GM21619 (cell line): ENCODE measurements at regions not wholly inside any gene's neighbourhood (a gene's known extent, or its start where the extent isn't known, plus 50 kb on each side); places are given as distances from the start of the nearest gene placed in this dataset.

Experiments used
- ATAC-seq: cut with Tn5 transposase; IDR thresholded peaks from one replicate; pipeline ENCODE4 v1.9.1; 2021; ENCODE audit not compliant: unreplicated experiment

- ATAC-seq: no peak
Measured at GRCh38 chr3:18127859-18128681, 297.1 kb downstream of the SATB1 start.

- ATAC-seq: peak; percentile 91
Measured at GRCh38 chr3:18127174-18127858, 297.8 kb downstream of the SATB1 start.

- no peak for ATAC-seq
Measured at GRCh38 chr3:18126772-18127171, 298.4 kb downstream of the SATB1 start.

GRCh38 chr3:18124501-18124900, 300.6 kb downstream of the SATB1 start:
- no peak for ATAC-seq

GRCh38 chr3:18122264-18122663, 302.9 kb downstream of the SATB1 start:
- no peak for ATAC-seq

- ATAC-seq: no peak
Measured at GRCh38 chr3:18121020-18121419, 304.1 kb downstream of the SATB1 start.

GRCh38 chr3:18119866-18120265, 305.3 kb downstream of the SATB1 start:
- no peak for ATAC-seq

GRCh38 chr3:18114894-18115293, 310.2 kb downstream of the SATB1 start:
- ATAC-seq: no peak

GRCh38 chr3:18113417-18113816, 311.7 kb downstream of the SATB1 start:
- no peak for ATAC-seq

- ATAC-seq: no peak
Measured at GRCh38 chr3:18112674-18113375, 312.3 kb downstream of the SATB1 start.

GRCh38 chr3:18111796-18112232, 313.3 kb downstream of the SATB1 start:
- ATAC-seq: peak; percentile 85

GRCh38 chr3:18103591-18103990, 321.5 kb downstream of the SATB1 start:
- ATAC-seq: no peak

- ATAC-seq: no peak
Measured at GRCh38 chr3:18100121-18100520, 325.0 kb downstream of the SATB1 start.

GRCh38 chr3:18099611-18100010, 325.5 kb downstream of the SATB1 start:
- ATAC-seq: no peak

- no peak for ATAC-seq
Measured at GRCh38 chr3:18098960-18099587, 326.1 kb downstream of the SATB1 start.

GRCh38 chr3:18097989-18098388, 327.1 kb downstream of the SATB1 start:
- ATAC-seq: no peak

- ATAC-seq: no peak
Measured at GRCh38 chr3:18097473-18097872, 327.7 kb downstream of the SATB1 start.

GRCh38 chr3:18092726-18093125, 332.4 kb downstream of the SATB1 start:
- ATAC-seq: no peak

GRCh38 chr3:18090377-18090776, 334.8 kb downstream of the SATB1 start:
- ATAC-seq: no peak

- ATAC-seq: no peak
Measured at GRCh38 chr3:18087988-18088387, 337.2 kb downstream of the SATB1 start.

- no peak for ATAC-seq
Measured at GRCh38 chr3:18086760-18087159, 338.4 kb downstream of the SATB1 start.
